ENCODE measurements at regions not wholly inside any gene's neighbourhood (a gene's known extent, or its start where the extent isn't known, plus 50 kb on each side); places are given as distances from the start of the nearest gene placed in this dataset.

GRCh38 chr3:23748398-23749110, 57.2 kb upstream of the UBE2E1 start:
- peak; percentile 88 to 99 (median 96) for DNase-seq

GRCh38 chr3:23749609-23750008, 56.1 kb upstream of the UBE2E1 start:
- DNase-seq: peak in 3 of 4 experiments; percentile 53 to 60 (median 54)

GRCh38 chr3:23750573-23751210, 55.1 kb upstream of the UBE2E1 start:
- peak in 3 of 4 experiments; percentile 29 to 58 (median 53) for DNase-seq

GRCh38 chr3:23751212-23751723, 54.5 kb upstream of the UBE2E1 start:
- DNase-seq: no peak

GRCh38 chr3:23752126-23752525, 53.6 kb upstream of the UBE2E1 start:
- DNase-seq: no peak

GRCh38 chr3:23754215-23754614, 51.5 kb upstream of the UBE2E1 start:
- DNase-seq: no peak
